ENCODE measurements at regions not wholly inside any gene's neighbourhood (a gene's known extent, or its start where the extent isn't known, plus 50 kb on each side); places are given as distances from the start of the nearest gene placed in this dataset.

- no peak overlapping the region for H3K27ac Mint-ChIP-seq
Observed at GRCh38 chr18:76075777-76076176, 419.3 kb downstream of the ZNF516 start.

DNA sequence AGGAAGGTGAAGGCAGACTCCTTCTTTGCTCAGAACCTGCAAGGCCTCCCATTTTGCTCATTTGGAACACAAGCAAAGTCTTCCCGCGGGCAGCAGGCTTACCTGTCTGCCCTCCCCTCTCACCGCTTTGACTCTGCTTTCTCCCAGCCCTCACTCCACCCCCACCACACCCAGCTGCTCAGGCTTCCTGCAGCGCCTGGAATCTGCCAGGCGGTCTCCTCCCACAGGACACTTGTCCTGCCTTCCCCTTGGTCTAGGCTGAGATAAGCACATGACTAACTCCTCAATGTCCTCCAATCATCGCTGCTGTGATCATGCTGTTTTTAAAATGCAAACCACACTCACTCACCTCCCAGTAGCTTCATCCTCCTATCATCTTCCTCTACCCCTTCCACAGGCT, 430.0 kb downstream of the ZNF516 start:
- H3K9ac ChIP-seq (ENCODE audit: extremely low read depth, low read length, poor library complexity, severe bottlenecking) = no peak overlapping the region
- H3K4me1 ChIP-seq (ENCODE audit: control insufficient read depth, insufficient read depth, low read length) = no peaks in the 10 kb centered on the region
- no peak overlapping the region for H3K4me3 ChIP-seq (ENCODE audit: low read length)
- Mint-ChIP-seq H3K9me3 (peaks cover 9% of the 10 kb centered on the region), H3K4me3 (no peak overlapping the region), H3K36me3 (ENCODE audit: low read depth) (no peaks in the 10 kb centered on the region), H3K27me3 (ENCODE audit: insufficient read depth) (no peaks in the 10 kb centered on the region), H3K27ac (peak overlapping the region; percentile 0), H3K4me1 (peaks cover 9% of the 10 kb centered on the region)
- TF ChIP-seq CTCF (conservative IDR thresholded peaks at IDR 0.05) = no peak
- peaks cover 3% of the 10 kb centered on the region for H3K9me3 ChIP-seq (ENCODE audit: control insufficient read depth, low read length)
- no peaks in the 10 kb centered on the region for H3K36me3 ChIP-seq (ENCODE audit: control insufficient read depth, insufficient read depth, low read length)
- 20 to 32% methylated on average over 1 to 6 of the region's 6 CpGs for WGBS, 2 experiments (ENCODE audit: insufficient coverage in 1 of 2, insufficient read length in 1 of 2)
- peak; percentile 95 for DNase-seq
- H3K27ac ChIP-seq (ENCODE audit: low read depth, low read length) = no peak overlapping the region
- H3K27me3 ChIP-seq (ENCODE audit: control insufficient read depth, insufficient read depth, low read length, poor library complexity, severe bottlenecking) = no peaks in the 10 kb centered on the region

More at GRCh38 chr18:76075777-76076176, 419.3 kb downstream of the ZNF516 start:
- no peaks in the 10 kb centered on the region for H3K36me3 ChIP-seq (ENCODE audit: control insufficient read depth, insufficient read depth, low read length)
- H3K4me3 ChIP-seq (ENCODE audit: low read length) = no peak overlapping the region
- WGBS, 2 experiments (ENCODE audit: insufficient coverage in 1 of 2, insufficient read length in 1 of 2) = 82% methylated on average over 3 to 4 of the region's 4 CpGs
- H3K27me3 Mint-ChIP-seq (ENCODE audit: insufficient read depth) = no peaks in the 10 kb centered on the region
- H3K9me3 ChIP-seq (ENCODE audit: control insufficient read depth, low read length) = no peaks in the 10 kb centered on the region
- no peak overlapping the region for H3K27ac ChIP-seq (ENCODE audit: low read depth, low read length)
- H3K36me3 Mint-ChIP-seq (ENCODE audit: low read depth) = no peaks in the 10 kb centered on the region
- H3K27me3 ChIP-seq (ENCODE audit: control insufficient read depth, insufficient read depth, low read length, poor library complexity, severe bottlenecking) = no peaks in the 10 kb centered on the region
- no peaks in the 10 kb centered on the region for H3K9me3 Mint-ChIP-seq
- no peaks in the 10 kb centered on the region for H3K4me1 ChIP-seq (ENCODE audit: control insufficient read depth, insufficient read depth, low read length)
- TF ChIP-seq CTCF (conservative IDR thresholded peaks at IDR 0.05) = no peak
- no peak overlapping the region for H3K4me3 Mint-ChIP-seq
- H3K4me1 Mint-ChIP-seq = no peaks in the 10 kb centered on the region
- H3K9ac ChIP-seq (ENCODE audit: extremely low read depth, low read length, poor library complexity, severe bottlenecking) = no peak overlapping the region
- DNase-seq = peak; percentile 59

- WGBS, 2 experiments (ENCODE audit: insufficient coverage in 1 of 2, insufficient read length in 1 of 2) = 85% methylated on average over 9 to 10 of the region's 10 CpGs
Observed at GRCh38 chr18:76058146-76058545, 436.9 kb downstream of the ZNF516 start.

More at GRCh38 chr18:76058146-76058545, 436.9 kb downstream of the ZNF516 start:
- DNase-seq = no peak
- Mint-ChIP-seq H3K9me3 (no peaks in the 10 kb centered on the region), H3K27ac (no peak overlapping the region), H3K27me3 (ENCODE audit: insufficient read depth) (no peaks in the 10 kb centered on the region), H3K4me1 (no peaks in the 10 kb centered on the region), H3K4me3 (no peak overlapping the region), H3K36me3 (ENCODE audit: low read depth) (no peaks in the 10 kb centered on the region)
- no peaks in the 10 kb centered on the region for H3K36me3 ChIP-seq (ENCODE audit: control insufficient read depth, insufficient read depth, low read length)
- no peak for TF ChIP-seq CTCF (conservative IDR thresholded peaks at IDR 0.05)
- no peaks in the 10 kb centered on the region for H3K4me1 ChIP-seq (ENCODE audit: control insufficient read depth, insufficient read depth, low read length)
- H3K9ac ChIP-seq (ENCODE audit: extremely low read depth, low read length, poor library complexity, severe bottlenecking) = no peak overlapping the region
- no peak overlapping the region for H3K4me3 ChIP-seq (ENCODE audit: low read length)
- H3K27me3 ChIP-seq (ENCODE audit: control insufficient read depth, insufficient read depth, low read length, poor library complexity, severe bottlenecking) = no peaks in the 10 kb centered on the region
- H3K27ac ChIP-seq (ENCODE audit: low read depth, low read length) = no peak overlapping the region
- no peaks in the 10 kb centered on the region for H3K9me3 ChIP-seq (ENCODE audit: control insufficient read depth, low read length)

All from endodermal cell (in vitro differentiated cells).